Activated B cell treated with CpG ODN at 0.5 μM for 24 hours (primary cell): ENCODE measurements at regions not wholly inside any gene's neighbourhood (a gene's known extent, or its start where the extent isn't known, plus 50 kb on each side); places are given as distances from the start of the nearest gene placed in this dataset.

Experiments
- ATAC-seq: fragments of 200-7000 bp; cut with Tn5 transposase; one replicate; pipeline ENCODE4 v1.10.0; 2021; ENCODE audit warnings: low read depth, mild to moderate bottlenecking, moderate library complexity
- CTCF ChIA-PET: fragments of 350-600 bp; sonication (Branson Sonifier 250); formaldehyde crosslinking; loops from one replicate; lab custom pipeline; 2021; ENCODE audit warnings: antibody characterized with exemption; lab: Charles Lee
- POLR2A ChIA-PET: fragments of 350-600 bp; sonication (Branson Sonifier 250); formaldehyde crosslinking; loops from one replicate; lab custom pipeline; 2021; ENCODE audit warnings: antibody characterized with exemption; lab: Charles Lee
- DNase-seq: peaks from one replicate; pipeline ENCODE4 v3.0.0; 2022
- H3K27ac Mint-ChIP-seq: one replicate; pipeline ENCODE4 v1.8.0; 2020; ENCODE audit warnings: mixed read lengths
- H3K27me3 Mint-ChIP-seq: one replicate; pipeline ENCODE4 v1.8.0; 2021; ENCODE audit warnings: mixed read lengths
- H3K36me3 Mint-ChIP-seq: one replicate; pipeline ENCODE4 v1.8.0; 2021; ENCODE audit warnings: low read depth, mixed read lengths
- H3K4me1 Mint-ChIP-seq: one replicate; pipeline ENCODE4 v1.8.0; 2021; ENCODE audit warnings: mixed read lengths
- H3K4me3 Mint-ChIP-seq: one replicate; pipeline ENCODE4 v1.8.0; 2020; ENCODE audit warnings: mild to moderate bottlenecking, mixed read lengths
- H3K9me3 Mint-ChIP-seq: one replicate; pipeline ENCODE4 v1.8.0; 2020; ENCODE audit warnings: mixed read lengths
- CTCF ChIP-seq: fragments of 200-600 bp; IDR thresholded peaks from one replicate; pipeline ENCODE4 v1.8.0; 2022; ENCODE audit warnings: antibody characterized with exemption, mild to moderate bottlenecking
- intact Hi-C: fragments of 100-400 bp; cut with micrococcal nuclease; formaldehyde crosslinking; loops from one replicate; pipeline ENCODE4 v1.15.1; 2024

GRCh38 chr1:181308098-181308497, 175.2 kb upstream of the CACNA1E start:
- no peaks in the 10 kb centered on the region for H3K36me3 Mint-ChIP-seq
- H3K27ac Mint-ChIP-seq, result no peak overlapping the region
- ChIA-PET POLR2A (no interaction called here), CTCF (no interaction called here)
- H3K4me3 Mint-ChIP-seq, result no peak overlapping the region
- H3K27me3 Mint-ChIP-seq, result peaks cover 36% of the 10 kb centered on the region
- peaks cover 4% of the 10 kb centered on the region for H3K9me3 Mint-ChIP-seq
- TF ChIP-seq CTCF, result no peak
- intact Hi-C loops, result no loop called here
- DNase-seq (no peak), ATAC-seq (no peak)
- H3K4me1 Mint-ChIP-seq, result no peaks in the 10 kb centered on the region

- no peak overlapping the region for H3K27ac Mint-ChIP-seq
- H3K4me1 Mint-ChIP-seq, result no peaks in the 10 kb centered on the region
- intact Hi-C loops, result no loop called here
- no peaks in the 10 kb centered on the region for H3K9me3 Mint-ChIP-seq
- ChIA-PET POLR2A (no interaction called here), CTCF (no interaction called here)
- TF ChIP-seq CTCF, result no peak
- no peak for DNase-seq
- no peak for ATAC-seq
- H3K36me3 Mint-ChIP-seq, result no peaks in the 10 kb centered on the region
- peaks cover 39% of the 10 kb centered on the region for H3K27me3 Mint-ChIP-seq
- H3K4me3 Mint-ChIP-seq, result no peak overlapping the region
Measured at GRCh38 chr1:181310560-181310959, 172.8 kb upstream of the CACNA1E start.

- intact Hi-C loops, result no loop called here
- no peaks in the 10 kb centered on the region for H3K4me1 Mint-ChIP-seq
- POLR2A ChIA-PET, result no interaction called here
- CTCF ChIA-PET, result no interaction called here
- H3K4me3 Mint-ChIP-seq, result no peak overlapping the region
- H3K27me3 Mint-ChIP-seq, result peaks cover 50% of the 10 kb centered on the region
- H3K36me3 Mint-ChIP-seq, result no peaks in the 10 kb centered on the region
- TF ChIP-seq CTCF, result no peak
- no peaks in the 10 kb centered on the region for H3K9me3 Mint-ChIP-seq
- ATAC-seq, result no peak
- no peak for DNase-seq
- H3K27ac Mint-ChIP-seq, result no peak overlapping the region
Measured at GRCh38 chr1:181312946-181313345, 170.4 kb upstream of the CACNA1E start.

GRCh38 chr1:181313466-181313865, 169.9 kb upstream of the CACNA1E start:
- ChIA-PET POLR2A (no interaction called here), CTCF (no interaction called here)
- Mint-ChIP-seq H3K9me3 (no peaks in the 10 kb centered on the region), H3K27me3 (peaks cover 50% of the 10 kb centered on the region), H3K27ac (no peak overlapping the region), H3K36me3 (no peaks in the 10 kb centered on the region), H3K4me3 (no peak overlapping the region), H3K4me1 (no peaks in the 10 kb centered on the region)
- intact Hi-C loops, result no loop called here
- no peak for ATAC-seq
- DNase-seq, result no peak
- no peak for TF ChIP-seq CTCF

GRCh38 chr1:181314010-181314409, 169.3 kb upstream of the CACNA1E start:
- H3K4me1 Mint-ChIP-seq, result no peaks in the 10 kb centered on the region
- H3K36me3 Mint-ChIP-seq, result no peaks in the 10 kb centered on the region
- DNase-seq (no peak), ATAC-seq (no peak)
- ChIA-PET POLR2A (no interaction called here), CTCF (no interaction called here)
- no peak for TF ChIP-seq CTCF
- peaks cover 50% of the 10 kb centered on the region for H3K27me3 Mint-ChIP-seq
- intact Hi-C loops, result no loop called here
- no peak overlapping the region for H3K27ac Mint-ChIP-seq
- no peaks in the 10 kb centered on the region for H3K9me3 Mint-ChIP-seq
- H3K4me3 Mint-ChIP-seq, result no peak overlapping the region
